GM23338 (cell line): ENCODE measurements at regions not wholly inside any gene's neighbourhood (a gene's known extent, or its start where the extent isn't known, plus 50 kb on each side); places are given as distances from the start of the nearest gene placed in this dataset.

Source experiments
- ATAC-seq: fragments of 200-7000 bp; cut with Tn5 transposase; 3 replicates; pipeline ENCODE4 v1.9.1; 2020
- DNase-seq: peaks from one replicate; pipeline ENCODE4 v3.0.0-alpha.2; 2015; ENCODE audit warnings: low spot score
- H2AFZ ChIP-seq: fragments of 200-600 bp; sonication (generic); 2 replicates; pipeline ENCODE4 v1.8.0; 2016; ENCODE audit warnings: antibody characterized with exemption, mild to moderate bottlenecking, moderate library complexity
- H3F3A ChIP-seq: fragments of 200-600 bp; sonication (generic); replicated peaks from 2 replicates; pipeline ENCODE4 v1.8.0; 2017; ENCODE audit warnings: antibody characterized with exemption, mixed run types, low read depth
- H3K27ac ChIP-seq: fragments of 200-600 bp; sonication (generic); 2 replicates; pipeline ENCODE4 v1.6.1; 2016; ENCODE audit warnings: low read depth
- H3K27me3 ChIP-seq: fragments of 200-600 bp; sonication (generic); 2 replicates; pipeline ENCODE4 v1.8.0; 2016; ENCODE audit warnings: mild to moderate bottlenecking, mixed run types, moderate library complexity; ENCODE audit not compliant: insufficient read depth
- H3K36me3 ChIP-seq: fragments of 200-600 bp; sonication (generic); 2 replicates; pipeline ENCODE4 v1.8.0; 2016; ENCODE audit warnings: mild to moderate bottlenecking; ENCODE audit not compliant: insufficient read depth
- H3K4me1 ChIP-seq: fragments of 200-600 bp; sonication (generic); 2 replicates; pipeline ENCODE4 v1.8.0; 2016; ENCODE audit warnings: mild to moderate bottlenecking, moderate library complexity; ENCODE audit not compliant: insufficient read depth
- H3K4me2 ChIP-seq: fragments of 200-600 bp; sonication (generic); 2 replicates; pipeline ENCODE4 v1.7.1; 2017; ENCODE audit warnings: mixed run types
- H3K4me3 ChIP-seq: fragments of 200-600 bp; sonication (generic); 2 replicates; pipeline ENCODE4 v1.6.1; 2016; ENCODE audit warnings: mixed run types
- H3K79me2 ChIP-seq: fragments of 200-600 bp; sonication (generic); replicated peaks from 2 replicates; pipeline ENCODE4 v1.8.0; 2017; ENCODE audit warnings: mild to moderate bottlenecking; ENCODE audit not compliant: insufficient read depth
- H3K9me2 ChIP-seq: fragments of 200-600 bp; sonication (generic); 2 replicates; pipeline ENCODE4 v1.8.0; 2017; ENCODE audit not compliant: insufficient read depth
- H4K20me1 ChIP-seq: fragments of 200-600 bp; sonication (generic); replicated peaks from 2 replicates; pipeline ENCODE4 v1.8.0; 2017; ENCODE audit warnings: mild to moderate bottlenecking; ENCODE audit not compliant: insufficient read depth
- H3K27ac Mint-ChIP-seq: 2 replicates; pipeline ENCODE4 v1.8.0; 2020; ENCODE audit warnings: inconsistent platforms, mild to moderate bottlenecking, moderate library complexity, mixed read lengths
- H3K27me3 Mint-ChIP-seq: 3 replicates; pipeline ENCODE4 v1.8.0; 2022; ENCODE audit warnings: low read depth, mild to moderate bottlenecking, moderate library complexity, mixed read lengths, inconsistent platforms; ENCODE audit not compliant: insufficient read depth, poor library complexity
- H3K36me3 Mint-ChIP-seq: 3 replicates; pipeline ENCODE4 v1.8.0; 2021; ENCODE audit warnings: low read depth, mild to moderate bottlenecking, inconsistent platforms, moderate library complexity, mixed read lengths
- H3K4me1 Mint-ChIP-seq: 3 replicates; pipeline ENCODE4 v1.8.0; 2020; ENCODE audit warnings: mild to moderate bottlenecking, inconsistent platforms, mixed read lengths
- H3K4me3 Mint-ChIP-seq: 3 replicates; pipeline ENCODE4 v1.8.0; 2021; ENCODE audit warnings: moderate library complexity, mild to moderate bottlenecking, inconsistent platforms, mixed read lengths
- H3K9me3 Mint-ChIP-seq: 3 replicates; pipeline ENCODE4 v1.8.0; 2020; ENCODE audit warnings: moderate library complexity, mild to moderate bottlenecking, inconsistent platforms, mixed read lengths
- CREB1 ChIP-seq: fragments of 250-450 bp; sonication (Bioruptor Pico); IDR thresholded peaks from 2 replicates; pipeline ENCODE4 v1.5.0; 2020; ENCODE audit warnings: low read depth, mild to moderate bottlenecking, moderate library complexity
- EZH2 ChIP-seq: fragments of 200-600 bp; sonication (generic); IDR thresholded peaks from one replicate; pipeline ENCODE4 v1.8.0; 2017; ENCODE audit warnings: antibody characterized with exemption, mild to moderate bottlenecking, low read depth; ENCODE audit not compliant: unreplicated experiment
- EZH2phosphoT487 ChIP-seq: fragments of 200-600 bp; sonication (generic); IDR thresholded peaks from one replicate; pipeline ENCODE4 v1.8.1; 2018; ENCODE audit warnings: antibody characterized with exemption; ENCODE audit not compliant: unreplicated experiment
- JUNB ChIP-seq: IDR thresholded peaks from one replicate; pipeline ENCODE4 v1.6.1; 2016; ENCODE audit warnings: antibody characterized with exemption; ENCODE audit not compliant: unreplicated experiment
- NANOG ChIP-seq: IDR thresholded peaks from 2 replicates; pipeline ENCODE4 v1.6.1; 2016; ENCODE audit warnings: antibody characterized with exemption, borderline replicate concordance
- POLR2AphosphoS5 ChIP-seq: IDR thresholded peaks from 2 replicates; pipeline ENCODE4 v1.6.1; 2016; ENCODE audit warnings: antibody characterized with exemption, low read depth
- STAT1 ChIP-seq: IDR thresholded peaks from one replicate; pipeline ENCODE4 v1.6.1; 2016; ENCODE audit warnings: antibody characterized with exemption; ENCODE audit not compliant: unreplicated experiment
- ZNF114 ChIP-seq: fragments of 250-450 bp; sonication (Bioruptor Pico); IDR thresholded peaks from 2 replicates; pipeline ENCODE4 v1.5.0; 2020; ENCODE audit warnings: mild to moderate bottlenecking, moderate library complexity
- ZNF331 ChIP-seq: fragments of 250-450 bp; sonication (Bioruptor Pico); IDR thresholded peaks from 2 replicates; pipeline ENCODE4 v1.5.0; 2020; ENCODE audit warnings: low read depth, mild to moderate bottlenecking, moderate library complexity
- TF ChIP-seq, protein P1 (sequence below): IDR thresholded peaks from 2 replicates; pipeline ENCODE4 v1.6.1; 2016; ENCODE audit warnings: antibody characterized with exemption
- TF ChIP-seq, protein P2 (sequence below): IDR thresholded peaks from one replicate; pipeline ENCODE4 v1.6.1; 2018; ENCODE audit warnings: antibody characterized with exemption; ENCODE audit not compliant: unreplicated experiment
- TF ChIP-seq, protein P3 (sequence below): fragments of 250-450 bp; sonication (Bioruptor Pico); IDR thresholded peaks from 2 replicates; pipeline ENCODE4 v1.5.0; 2020; ENCODE audit warnings: mild to moderate bottlenecking, moderate library complexity
- TF ChIP-seq, protein P4 (sequence below), 2 experiments: fragments of 200-600 bp in 1 of 2; sonication (generic) in 1 of 2; conservative IDR thresholded peaks; 2 replicates each; pipeline versions ENCODE4 v1.5.1 to v1.6.1; 2016 to 2017; ENCODE audit warnings: antibody characterized with exemption in 2 of 2, low read depth in 2 of 2, mild to moderate bottlenecking in 2 of 2, moderate library complexity in 1 of 2

DNA sequence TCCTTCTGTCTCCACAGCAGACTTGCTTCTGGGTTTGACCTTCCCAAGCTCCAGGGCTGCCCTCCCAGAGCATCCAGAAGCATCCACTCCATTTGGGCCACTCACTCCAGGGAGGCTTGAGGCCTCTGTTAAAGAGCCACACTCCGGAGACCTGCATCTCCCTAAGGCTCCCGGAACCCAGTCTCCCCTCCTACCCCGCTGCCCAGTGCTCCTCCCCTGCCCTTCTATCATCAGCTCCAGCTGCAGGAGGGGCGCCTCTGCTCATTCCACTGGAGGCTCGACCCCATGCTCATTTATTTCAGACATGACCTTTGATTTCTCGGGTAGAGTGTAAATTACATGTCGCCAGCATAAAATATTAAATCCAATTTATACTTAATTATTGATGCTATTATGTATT is 142.5 kb downstream of the SYF2 start:
- no peak for ATAC-seq
- TF ChIP-seq, protein P1, sequence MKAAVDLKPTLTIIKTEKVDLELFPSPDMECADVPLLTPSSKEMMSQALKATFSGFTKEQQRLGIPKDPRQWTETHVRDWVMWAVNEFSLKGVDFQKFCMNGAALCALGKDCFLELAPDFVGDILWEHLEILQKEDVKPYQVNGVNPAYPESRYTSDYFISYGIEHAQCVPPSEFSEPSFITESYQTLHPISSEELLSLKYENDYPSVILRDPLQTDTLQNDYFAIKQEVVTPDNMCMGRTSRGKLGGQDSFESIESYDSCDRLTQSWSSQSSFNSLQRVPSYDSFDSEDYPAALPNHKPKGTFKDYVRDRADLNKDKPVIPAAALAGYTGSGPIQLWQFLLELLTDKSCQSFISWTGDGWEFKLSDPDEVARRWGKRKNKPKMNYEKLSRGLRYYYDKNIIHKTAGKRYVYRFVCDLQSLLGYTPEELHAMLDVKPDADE = no peak
- no peak for TF ChIP-seq JUNB
- TF ChIP-seq EZH2 = no peak
- TF ChIP-seq, protein P2, sequence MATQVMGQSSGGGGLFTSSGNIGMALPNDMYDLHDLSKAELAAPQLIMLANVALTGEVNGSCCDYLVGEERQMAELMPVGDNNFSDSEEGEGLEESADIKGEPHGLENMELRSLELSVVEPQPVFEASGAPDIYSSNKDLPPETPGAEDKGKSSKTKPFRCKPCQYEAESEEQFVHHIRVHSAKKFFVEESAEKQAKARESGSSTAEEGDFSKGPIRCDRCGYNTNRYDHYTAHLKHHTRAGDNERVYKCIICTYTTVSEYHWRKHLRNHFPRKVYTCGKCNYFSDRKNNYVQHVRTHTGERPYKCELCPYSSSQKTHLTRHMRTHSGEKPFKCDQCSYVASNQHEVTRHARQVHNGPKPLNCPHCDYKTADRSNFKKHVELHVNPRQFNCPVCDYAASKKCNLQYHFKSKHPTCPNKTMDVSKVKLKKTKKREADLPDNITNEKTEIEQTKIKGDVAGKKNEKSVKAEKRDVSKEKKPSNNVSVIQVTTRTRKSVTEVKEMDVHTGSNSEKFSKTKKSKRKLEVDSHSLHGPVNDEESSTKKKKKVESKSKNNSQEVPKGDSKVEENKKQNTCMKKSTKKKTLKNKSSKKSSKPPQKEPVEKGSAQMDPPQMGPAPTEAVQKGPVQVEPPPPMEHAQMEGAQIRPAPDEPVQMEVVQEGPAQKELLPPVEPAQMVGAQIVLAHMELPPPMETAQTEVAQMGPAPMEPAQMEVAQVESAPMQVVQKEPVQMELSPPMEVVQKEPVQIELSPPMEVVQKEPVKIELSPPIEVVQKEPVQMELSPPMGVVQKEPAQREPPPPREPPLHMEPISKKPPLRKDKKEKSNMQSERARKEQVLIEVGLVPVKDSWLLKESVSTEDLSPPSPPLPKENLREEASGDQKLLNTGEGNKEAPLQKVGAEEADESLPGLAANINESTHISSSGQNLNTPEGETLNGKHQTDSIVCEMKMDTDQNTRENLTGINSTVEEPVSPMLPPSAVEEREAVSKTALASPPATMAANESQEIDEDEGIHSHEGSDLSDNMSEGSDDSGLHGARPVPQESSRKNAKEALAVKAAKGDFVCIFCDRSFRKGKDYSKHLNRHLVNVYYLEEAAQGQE = no peak
- TF ChIP-seq, protein P3, sequence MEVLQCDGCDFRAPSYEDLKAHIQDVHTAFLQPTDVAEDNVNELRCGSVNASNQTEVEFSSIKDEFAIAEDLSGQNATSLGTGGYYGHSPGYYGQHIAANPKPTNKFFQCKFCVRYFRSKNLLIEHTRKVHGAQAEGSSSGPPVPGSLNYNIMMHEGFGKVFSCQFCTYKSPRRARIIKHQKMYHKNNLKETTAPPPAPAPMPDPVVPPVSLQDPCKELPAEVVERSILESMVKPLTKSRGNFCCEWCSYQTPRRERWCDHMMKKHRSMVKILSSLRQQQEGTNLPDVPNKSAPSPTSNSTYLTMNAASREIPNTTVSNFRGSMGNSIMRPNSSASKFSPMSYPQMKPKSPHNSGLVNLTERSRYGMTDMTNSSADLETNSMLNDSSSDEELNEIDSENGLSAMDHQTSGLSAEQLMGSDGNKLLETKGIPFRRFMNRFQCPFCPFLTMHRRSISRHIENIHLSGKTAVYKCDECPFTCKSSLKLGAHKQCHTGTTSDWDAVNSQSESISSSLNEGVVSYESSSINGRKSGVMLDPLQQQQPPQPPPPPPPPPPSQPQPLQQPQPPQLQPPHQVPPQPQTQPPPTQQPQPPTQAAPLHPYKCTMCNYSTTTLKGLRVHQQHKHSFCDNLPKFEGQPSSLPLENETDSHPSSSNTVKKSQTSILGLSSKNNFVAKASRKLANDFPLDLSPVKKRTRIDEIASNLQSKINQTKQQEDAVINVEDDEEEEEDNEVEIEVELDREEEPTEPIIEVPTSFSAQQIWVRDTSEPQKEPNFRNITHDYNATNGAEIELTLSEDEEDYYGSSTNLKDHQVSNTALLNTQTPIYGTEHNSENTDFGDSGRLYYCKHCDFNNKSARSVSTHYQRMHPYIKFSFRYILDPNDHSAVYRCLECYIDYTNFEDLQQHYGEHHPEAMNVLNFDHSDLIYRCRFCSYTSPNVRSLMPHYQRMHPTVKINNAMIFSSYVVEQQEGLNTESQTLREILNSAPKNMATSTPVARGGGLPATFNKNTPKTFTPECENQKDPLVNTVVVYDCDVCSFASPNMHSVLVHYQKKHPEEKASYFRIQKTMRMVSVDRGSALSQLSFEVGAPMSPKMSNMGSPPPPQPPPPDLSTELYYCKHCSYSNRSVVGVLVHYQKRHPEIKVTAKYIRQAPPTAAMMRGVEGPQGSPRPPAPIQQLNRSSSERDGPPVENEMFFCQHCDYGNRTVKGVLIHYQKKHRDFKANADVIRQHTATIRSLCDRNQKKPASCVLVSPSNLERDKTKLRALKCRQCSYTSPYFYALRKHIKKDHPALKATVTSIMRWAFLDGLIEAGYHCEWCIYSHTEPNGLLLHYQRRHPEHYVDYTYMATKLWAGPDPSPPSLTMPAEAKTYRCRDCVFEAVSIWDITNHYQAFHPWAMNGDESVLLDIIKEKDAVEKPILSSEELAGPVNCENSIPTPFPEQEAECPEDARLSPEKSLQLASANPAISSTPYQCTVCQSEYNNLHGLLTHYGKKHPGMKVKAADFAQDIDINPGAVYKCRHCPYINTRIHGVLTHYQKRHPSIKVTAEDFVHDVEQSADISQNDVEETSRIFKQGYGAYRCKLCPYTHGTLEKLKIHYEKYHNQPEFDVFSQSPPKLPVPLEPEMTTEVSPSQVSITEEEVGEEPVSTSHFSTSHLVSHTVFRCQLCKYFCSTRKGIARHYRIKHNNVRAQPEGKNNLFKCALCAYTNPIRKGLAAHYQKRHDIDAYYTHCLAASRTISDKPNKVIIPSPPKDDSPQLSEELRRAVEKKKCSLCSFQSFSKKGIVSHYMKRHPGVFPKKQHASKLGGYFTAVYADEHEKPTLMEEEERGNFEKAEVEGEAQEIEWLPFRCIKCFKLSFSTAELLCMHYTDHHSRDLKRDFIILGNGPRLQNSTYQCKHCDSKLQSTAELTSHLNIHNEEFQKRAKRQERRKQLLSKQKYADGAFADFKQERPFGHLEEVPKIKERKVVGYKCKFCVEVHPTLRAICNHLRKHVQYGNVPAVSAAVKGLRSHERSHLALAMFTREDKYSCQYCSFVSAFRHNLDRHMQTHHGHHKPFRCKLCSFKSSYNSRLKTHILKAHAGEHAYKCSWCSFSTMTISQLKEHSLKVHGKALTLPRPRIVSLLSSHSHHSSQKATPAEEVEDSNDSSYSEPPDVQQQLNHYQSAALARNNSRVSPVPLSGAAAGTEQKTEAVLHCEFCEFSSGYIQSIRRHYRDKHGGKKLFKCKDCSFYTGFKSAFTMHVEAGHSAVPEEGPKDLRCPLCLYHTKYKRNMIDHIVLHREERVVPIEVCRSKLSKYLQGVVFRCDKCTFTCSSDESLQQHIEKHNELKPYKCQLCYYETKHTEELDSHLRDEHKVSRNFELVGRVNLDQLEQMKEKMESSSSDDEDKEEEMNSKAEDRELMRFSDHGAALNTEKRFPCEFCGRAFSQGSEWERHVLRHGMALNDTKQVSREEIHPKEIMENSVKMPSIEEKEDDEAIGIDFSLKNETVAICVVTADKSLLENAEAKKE (CRISPR knock-in tag) = no peak
- no peak for TF ChIP-seq NANOG
- no peak for TF ChIP-seq ZNF114 (CRISPR knock-in tag)
- no peak for TF ChIP-seq CREB1 (CRISPR knock-in tag)
- no peak for TF ChIP-seq EZH2phosphoT487
- TF ChIP-seq, protein P4, sequence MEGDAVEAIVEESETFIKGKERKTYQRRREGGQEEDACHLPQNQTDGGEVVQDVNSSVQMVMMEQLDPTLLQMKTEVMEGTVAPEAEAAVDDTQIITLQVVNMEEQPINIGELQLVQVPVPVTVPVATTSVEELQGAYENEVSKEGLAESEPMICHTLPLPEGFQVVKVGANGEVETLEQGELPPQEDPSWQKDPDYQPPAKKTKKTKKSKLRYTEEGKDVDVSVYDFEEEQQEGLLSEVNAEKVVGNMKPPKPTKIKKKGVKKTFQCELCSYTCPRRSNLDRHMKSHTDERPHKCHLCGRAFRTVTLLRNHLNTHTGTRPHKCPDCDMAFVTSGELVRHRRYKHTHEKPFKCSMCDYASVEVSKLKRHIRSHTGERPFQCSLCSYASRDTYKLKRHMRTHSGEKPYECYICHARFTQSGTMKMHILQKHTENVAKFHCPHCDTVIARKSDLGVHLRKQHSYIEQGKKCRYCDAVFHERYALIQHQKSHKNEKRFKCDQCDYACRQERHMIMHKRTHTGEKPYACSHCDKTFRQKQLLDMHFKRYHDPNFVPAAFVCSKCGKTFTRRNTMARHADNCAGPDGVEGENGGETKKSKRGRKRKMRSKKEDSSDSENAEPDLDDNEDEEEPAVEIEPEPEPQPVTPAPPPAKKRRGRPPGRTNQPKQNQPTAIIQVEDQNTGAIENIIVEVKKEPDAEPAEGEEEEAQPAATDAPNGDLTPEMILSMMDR (conservative IDR thresholded peaks at IDR 0.05; ENCODE audit: low read depth in 2 of 2) = no peak
- TF ChIP-seq STAT1 = no peak
- no peak for TF ChIP-seq ZNF331
- TF ChIP-seq POLR2AphosphoS5 = no peak
- H3K36me3 Mint-ChIP-seq = no peaks in the 10 kb centered on the region

More for the DNA sequence above, 142.5 kb downstream of the SYF2 start:
- no peak overlapping the region for H3K4me3 ChIP-seq
- DNase-seq = no peak
- peaks cover 4% of the 10 kb centered on the region; the same call in 1 of the 3 replicates for H3K4me1 Mint-ChIP-seq
- H3K27me3 ChIP-seq = no peaks in the 10 kb centered on the region
- H3K4me2 ChIP-seq = no peak overlapping the region
- no peaks in the 10 kb centered on the region for H3K79me2 ChIP-seq
- no peaks in the 10 kb centered on the region for H3K9me2 ChIP-seq
- peaks cover 6% of the 10 kb centered on the region for H3K27me3 Mint-ChIP-seq
- H3K27ac Mint-ChIP-seq = no peak overlapping the region
- no peak overlapping the region for H2AFZ ChIP-seq
- H3K4me3 Mint-ChIP-seq = no peak overlapping the region
- no peak overlapping the region for H3K27ac ChIP-seq
- H3K4me1 ChIP-seq = no peaks in the 10 kb centered on the region
- H3F3A ChIP-seq = no peaks in the 10 kb centered on the region
- H3K36me3 ChIP-seq = no peaks in the 10 kb centered on the region
- no peaks in the 10 kb centered on the region for H4K20me1 ChIP-seq
- H3K9me3 Mint-ChIP-seq = no peaks in the 10 kb centered on the region
